ENCODE measurements at regions not wholly inside any gene's neighbourhood (a gene's known extent, or its start where the extent isn't known, plus 50 kb on each side); places are given as distances from the start of the nearest gene placed in this dataset.

- DNase-seq = no peak
These were observed 459.4 kb upstream of the GRIA1 start for GRCh38 chr5:153030755-153031725.

- no peak for DNase-seq
These were observed 451.0 kb upstream of the GRIA1 start for GRCh38 chr5:153039501-153039900.

GRCh38 chr5:153043886-153044285, 446.6 kb upstream of the GRIA1 start:
- DNase-seq = no peak

- no peak for DNase-seq
These were observed 439.8 kb upstream of the GRIA1 start for GRCh38 chr5:153050496-153051179.

- DNase-seq = no peak
These were observed 424.2 kb upstream of the GRIA1 start for GRCh38 chr5:153066281-153066680.

GRCh38 chr5:153067869-153068268, 422.6 kb upstream of the GRIA1 start:
- DNase-seq = no peak

GRCh38 chr5:153079396-153079795, 411.1 kb upstream of the GRIA1 start:
- no peak for DNase-seq

GRCh38 chr5:153080940-153081339, 409.5 kb upstream of the GRIA1 start:
- DNase-seq = no peak

- DNase-seq = no peak
These were observed 409.1 kb upstream of the GRIA1 start for GRCh38 chr5:153081385-153081784.

GRCh38 chr5:153084511-153084910, 406.0 kb upstream of the GRIA1 start:
- DNase-seq = no peak

- DNase-seq = no peak
These were observed 404.0 kb upstream of the GRIA1 start for GRCh38 chr5:153086486-153086885.

GRCh38 chr5:153088538-153088937, 401.9 kb upstream of the GRIA1 start:
- DNase-seq = no peak

GRCh38 chr5:153094333-153094732, 396.1 kb upstream of the GRIA1 start:
- DNase-seq = no peak

GRCh38 chr5:153096381-153096780, 394.1 kb upstream of the GRIA1 start:
- no peak for DNase-seq

GRCh38 chr5:153099328-153099727, 391.1 kb upstream of the GRIA1 start:
- DNase-seq = no peak

- no peak for DNase-seq
These were observed 389.0 kb upstream of the GRIA1 start for GRCh38 chr5:153101235-153102180.

- DNase-seq = no peak
These were observed 373.6 kb upstream of the GRIA1 start for GRCh38 chr5:153116916-153117315.

GRCh38 chr5:153118018-153118417, 372.5 kb upstream of the GRIA1 start:
- no peak for DNase-seq

- DNase-seq = no peak
These were observed 368.1 kb upstream of the GRIA1 start for GRCh38 chr5:153122403-153122802.

GRCh38 chr5:153130296-153130695, 360.2 kb upstream of the GRIA1 start:
- DNase-seq = no peak

GRCh38 chr5:153135411-153135810, 355.1 kb upstream of the GRIA1 start:
- no peak for DNase-seq

- DNase-seq = no peak
These were observed 353.4 kb upstream of the GRIA1 start for GRCh38 chr5:153136910-153137614.

Measured in 8988T (cell line).